GM23338 (cell line): ENCODE measurements at regions not wholly inside any gene's neighbourhood (a gene's known extent, or its start where the extent isn't known, plus 50 kb on each side); places are given as distances from the start of the nearest gene placed in this dataset.
A peak's percentile ranks its signal among the peaks of the same experiment; 100 is the strongest.

Source experiments
- ATAC-seq: fragments of 200-7000 bp; cut with Tn5 transposase; 3 replicates; pipeline ENCODE4 v1.9.1; 2020
- DNase-seq: peaks from one replicate; pipeline ENCODE4 v3.0.0-alpha.2; 2015; ENCODE audit warnings: low spot score
- H2AFZ ChIP-seq: fragments of 200-600 bp; sonication (generic); 2 replicates; pipeline ENCODE4 v1.8.0; 2016; ENCODE audit warnings: antibody characterized with exemption, mild to moderate bottlenecking, moderate library complexity
- H3F3A ChIP-seq: fragments of 200-600 bp; sonication (generic); replicated peaks from 2 replicates; pipeline ENCODE4 v1.8.0; 2017; ENCODE audit warnings: antibody characterized with exemption, mixed run types, low read depth
- H3K27ac ChIP-seq: fragments of 200-600 bp; sonication (generic); 2 replicates; pipeline ENCODE4 v1.6.1; 2016; ENCODE audit warnings: low read depth
- H3K27me3 ChIP-seq: fragments of 200-600 bp; sonication (generic); 2 replicates; pipeline ENCODE4 v1.8.0; 2016; ENCODE audit warnings: mild to moderate bottlenecking, mixed run types, moderate library complexity; ENCODE audit not compliant: insufficient read depth
- H3K36me3 ChIP-seq: fragments of 200-600 bp; sonication (generic); 2 replicates; pipeline ENCODE4 v1.8.0; 2016; ENCODE audit warnings: mild to moderate bottlenecking; ENCODE audit not compliant: insufficient read depth
- H3K4me1 ChIP-seq: fragments of 200-600 bp; sonication (generic); 2 replicates; pipeline ENCODE4 v1.8.0; 2016; ENCODE audit warnings: mild to moderate bottlenecking, moderate library complexity; ENCODE audit not compliant: insufficient read depth
- H3K4me2 ChIP-seq: fragments of 200-600 bp; sonication (generic); 2 replicates; pipeline ENCODE4 v1.7.1; 2017; ENCODE audit warnings: mixed run types
- H3K4me3 ChIP-seq: fragments of 200-600 bp; sonication (generic); 2 replicates; pipeline ENCODE4 v1.6.1; 2016; ENCODE audit warnings: mixed run types
- H3K79me2 ChIP-seq: fragments of 200-600 bp; sonication (generic); replicated peaks from 2 replicates; pipeline ENCODE4 v1.8.0; 2017; ENCODE audit warnings: mild to moderate bottlenecking; ENCODE audit not compliant: insufficient read depth
- H3K9me2 ChIP-seq: fragments of 200-600 bp; sonication (generic); 2 replicates; pipeline ENCODE4 v1.8.0; 2017; ENCODE audit not compliant: insufficient read depth
- H4K20me1 ChIP-seq: fragments of 200-600 bp; sonication (generic); replicated peaks from 2 replicates; pipeline ENCODE4 v1.8.0; 2017; ENCODE audit warnings: mild to moderate bottlenecking; ENCODE audit not compliant: insufficient read depth
- H3K27ac Mint-ChIP-seq: 2 replicates; pipeline ENCODE4 v1.8.0; 2020; ENCODE audit warnings: inconsistent platforms, mild to moderate bottlenecking, moderate library complexity, mixed read lengths
- H3K27me3 Mint-ChIP-seq: 3 replicates; pipeline ENCODE4 v1.8.0; 2022; ENCODE audit warnings: low read depth, mild to moderate bottlenecking, moderate library complexity, mixed read lengths, inconsistent platforms; ENCODE audit not compliant: insufficient read depth, poor library complexity
- H3K36me3 Mint-ChIP-seq: 3 replicates; pipeline ENCODE4 v1.8.0; 2021; ENCODE audit warnings: low read depth, mild to moderate bottlenecking, inconsistent platforms, moderate library complexity, mixed read lengths
- H3K4me1 Mint-ChIP-seq: 3 replicates; pipeline ENCODE4 v1.8.0; 2020; ENCODE audit warnings: mild to moderate bottlenecking, inconsistent platforms, mixed read lengths
- H3K4me3 Mint-ChIP-seq: 3 replicates; pipeline ENCODE4 v1.8.0; 2021; ENCODE audit warnings: moderate library complexity, mild to moderate bottlenecking, inconsistent platforms, mixed read lengths
- H3K9me3 Mint-ChIP-seq: 3 replicates; pipeline ENCODE4 v1.8.0; 2020; ENCODE audit warnings: moderate library complexity, mild to moderate bottlenecking, inconsistent platforms, mixed read lengths
- EZH2phosphoT487 ChIP-seq: fragments of 200-600 bp; sonication (generic); IDR thresholded peaks from one replicate; pipeline ENCODE4 v1.8.1; 2018; ENCODE audit warnings: antibody characterized with exemption; ENCODE audit not compliant: unreplicated experiment
- POLR2AphosphoS5 ChIP-seq: IDR thresholded peaks from 2 replicates; pipeline ENCODE4 v1.6.1; 2016; ENCODE audit warnings: antibody characterized with exemption, low read depth
- TF ChIP-seq, protein P1 (sequence below): fragments of 250-450 bp; sonication (Bioruptor Pico); IDR thresholded peaks from 2 replicates; pipeline ENCODE4 v1.5.0; 2020; ENCODE audit warnings: mild to moderate bottlenecking, moderate library complexity
- TF ChIP-seq, protein P2 (sequence below), 2 experiments: fragments of 200-600 bp in 1 of 2; sonication (generic) in 1 of 2; conservative IDR thresholded peaks; 2 replicates each; pipeline versions ENCODE4 v1.5.1 to v1.6.1; 2016 to 2017; ENCODE audit warnings: antibody characterized with exemption in 2 of 2, low read depth in 2 of 2, mild to moderate bottlenecking in 2 of 2, moderate library complexity in 1 of 2

DNA sequence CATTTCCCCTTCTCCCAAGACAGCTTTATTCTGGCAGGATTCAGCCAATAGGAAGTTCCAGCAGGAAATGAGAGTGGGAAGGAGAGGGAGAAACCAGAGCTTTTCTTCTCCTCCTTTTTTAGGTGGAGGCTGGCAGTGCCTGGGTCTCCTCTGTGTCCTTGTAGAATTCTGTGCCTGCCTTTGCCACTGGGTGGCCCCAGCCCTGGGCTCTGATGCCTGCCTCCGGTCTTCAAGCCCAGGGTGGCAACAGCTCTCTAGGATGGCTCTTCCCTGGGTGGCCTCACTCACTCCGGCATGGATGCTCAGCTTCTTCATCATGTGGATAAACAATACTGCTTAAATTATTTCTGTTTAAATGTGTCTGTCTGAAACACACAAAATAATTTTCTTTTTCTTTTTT, 694.8 kb downstream of the SEMA5A start:
- Histone ChIP-seq H2AFZ (no peak overlapping the region; the same call in 1 of the 2 replicates), H3K4me2 (no peak overlapping the region), H3K36me3 (no peaks in the 10 kb centered on the region), H3K9me2 (0 out of 2 replicates have a peak, but pooled peaks cover 3% of the 10 kb centered on the region), H4K20me1 (no peaks in the 10 kb centered on the region), H3K4me1 (peaks cover 3% of the 10 kb centered on the region; the same call in 1 of the 2 replicates), H3K79me2 (no peaks in the 10 kb centered on the region), H3K27me3 (no peaks in the 10 kb centered on the region), H3K27ac (no peak overlapping the region), H3F3A (no peaks in the 10 kb centered on the region), H3K4me3 (no peak overlapping the region)
- no peaks in the 10 kb centered on the region for H3K9me3 Mint-ChIP-seq
- H3K36me3 Mint-ChIP-seq = no peaks in the 10 kb centered on the region
- DNase-seq (peak; percentile 44), ATAC-seq (peak; percentile 78)
- H3K4me3 Mint-ChIP-seq = no peak overlapping the region
- no peak overlapping the region for H3K27ac Mint-ChIP-seq
- TF ChIP-seq EZH2phosphoT487 = no peak
- TF ChIP-seq, protein P1, sequence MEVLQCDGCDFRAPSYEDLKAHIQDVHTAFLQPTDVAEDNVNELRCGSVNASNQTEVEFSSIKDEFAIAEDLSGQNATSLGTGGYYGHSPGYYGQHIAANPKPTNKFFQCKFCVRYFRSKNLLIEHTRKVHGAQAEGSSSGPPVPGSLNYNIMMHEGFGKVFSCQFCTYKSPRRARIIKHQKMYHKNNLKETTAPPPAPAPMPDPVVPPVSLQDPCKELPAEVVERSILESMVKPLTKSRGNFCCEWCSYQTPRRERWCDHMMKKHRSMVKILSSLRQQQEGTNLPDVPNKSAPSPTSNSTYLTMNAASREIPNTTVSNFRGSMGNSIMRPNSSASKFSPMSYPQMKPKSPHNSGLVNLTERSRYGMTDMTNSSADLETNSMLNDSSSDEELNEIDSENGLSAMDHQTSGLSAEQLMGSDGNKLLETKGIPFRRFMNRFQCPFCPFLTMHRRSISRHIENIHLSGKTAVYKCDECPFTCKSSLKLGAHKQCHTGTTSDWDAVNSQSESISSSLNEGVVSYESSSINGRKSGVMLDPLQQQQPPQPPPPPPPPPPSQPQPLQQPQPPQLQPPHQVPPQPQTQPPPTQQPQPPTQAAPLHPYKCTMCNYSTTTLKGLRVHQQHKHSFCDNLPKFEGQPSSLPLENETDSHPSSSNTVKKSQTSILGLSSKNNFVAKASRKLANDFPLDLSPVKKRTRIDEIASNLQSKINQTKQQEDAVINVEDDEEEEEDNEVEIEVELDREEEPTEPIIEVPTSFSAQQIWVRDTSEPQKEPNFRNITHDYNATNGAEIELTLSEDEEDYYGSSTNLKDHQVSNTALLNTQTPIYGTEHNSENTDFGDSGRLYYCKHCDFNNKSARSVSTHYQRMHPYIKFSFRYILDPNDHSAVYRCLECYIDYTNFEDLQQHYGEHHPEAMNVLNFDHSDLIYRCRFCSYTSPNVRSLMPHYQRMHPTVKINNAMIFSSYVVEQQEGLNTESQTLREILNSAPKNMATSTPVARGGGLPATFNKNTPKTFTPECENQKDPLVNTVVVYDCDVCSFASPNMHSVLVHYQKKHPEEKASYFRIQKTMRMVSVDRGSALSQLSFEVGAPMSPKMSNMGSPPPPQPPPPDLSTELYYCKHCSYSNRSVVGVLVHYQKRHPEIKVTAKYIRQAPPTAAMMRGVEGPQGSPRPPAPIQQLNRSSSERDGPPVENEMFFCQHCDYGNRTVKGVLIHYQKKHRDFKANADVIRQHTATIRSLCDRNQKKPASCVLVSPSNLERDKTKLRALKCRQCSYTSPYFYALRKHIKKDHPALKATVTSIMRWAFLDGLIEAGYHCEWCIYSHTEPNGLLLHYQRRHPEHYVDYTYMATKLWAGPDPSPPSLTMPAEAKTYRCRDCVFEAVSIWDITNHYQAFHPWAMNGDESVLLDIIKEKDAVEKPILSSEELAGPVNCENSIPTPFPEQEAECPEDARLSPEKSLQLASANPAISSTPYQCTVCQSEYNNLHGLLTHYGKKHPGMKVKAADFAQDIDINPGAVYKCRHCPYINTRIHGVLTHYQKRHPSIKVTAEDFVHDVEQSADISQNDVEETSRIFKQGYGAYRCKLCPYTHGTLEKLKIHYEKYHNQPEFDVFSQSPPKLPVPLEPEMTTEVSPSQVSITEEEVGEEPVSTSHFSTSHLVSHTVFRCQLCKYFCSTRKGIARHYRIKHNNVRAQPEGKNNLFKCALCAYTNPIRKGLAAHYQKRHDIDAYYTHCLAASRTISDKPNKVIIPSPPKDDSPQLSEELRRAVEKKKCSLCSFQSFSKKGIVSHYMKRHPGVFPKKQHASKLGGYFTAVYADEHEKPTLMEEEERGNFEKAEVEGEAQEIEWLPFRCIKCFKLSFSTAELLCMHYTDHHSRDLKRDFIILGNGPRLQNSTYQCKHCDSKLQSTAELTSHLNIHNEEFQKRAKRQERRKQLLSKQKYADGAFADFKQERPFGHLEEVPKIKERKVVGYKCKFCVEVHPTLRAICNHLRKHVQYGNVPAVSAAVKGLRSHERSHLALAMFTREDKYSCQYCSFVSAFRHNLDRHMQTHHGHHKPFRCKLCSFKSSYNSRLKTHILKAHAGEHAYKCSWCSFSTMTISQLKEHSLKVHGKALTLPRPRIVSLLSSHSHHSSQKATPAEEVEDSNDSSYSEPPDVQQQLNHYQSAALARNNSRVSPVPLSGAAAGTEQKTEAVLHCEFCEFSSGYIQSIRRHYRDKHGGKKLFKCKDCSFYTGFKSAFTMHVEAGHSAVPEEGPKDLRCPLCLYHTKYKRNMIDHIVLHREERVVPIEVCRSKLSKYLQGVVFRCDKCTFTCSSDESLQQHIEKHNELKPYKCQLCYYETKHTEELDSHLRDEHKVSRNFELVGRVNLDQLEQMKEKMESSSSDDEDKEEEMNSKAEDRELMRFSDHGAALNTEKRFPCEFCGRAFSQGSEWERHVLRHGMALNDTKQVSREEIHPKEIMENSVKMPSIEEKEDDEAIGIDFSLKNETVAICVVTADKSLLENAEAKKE (CRISPR knock-in tag) = no peak
- TF ChIP-seq, protein P2, sequence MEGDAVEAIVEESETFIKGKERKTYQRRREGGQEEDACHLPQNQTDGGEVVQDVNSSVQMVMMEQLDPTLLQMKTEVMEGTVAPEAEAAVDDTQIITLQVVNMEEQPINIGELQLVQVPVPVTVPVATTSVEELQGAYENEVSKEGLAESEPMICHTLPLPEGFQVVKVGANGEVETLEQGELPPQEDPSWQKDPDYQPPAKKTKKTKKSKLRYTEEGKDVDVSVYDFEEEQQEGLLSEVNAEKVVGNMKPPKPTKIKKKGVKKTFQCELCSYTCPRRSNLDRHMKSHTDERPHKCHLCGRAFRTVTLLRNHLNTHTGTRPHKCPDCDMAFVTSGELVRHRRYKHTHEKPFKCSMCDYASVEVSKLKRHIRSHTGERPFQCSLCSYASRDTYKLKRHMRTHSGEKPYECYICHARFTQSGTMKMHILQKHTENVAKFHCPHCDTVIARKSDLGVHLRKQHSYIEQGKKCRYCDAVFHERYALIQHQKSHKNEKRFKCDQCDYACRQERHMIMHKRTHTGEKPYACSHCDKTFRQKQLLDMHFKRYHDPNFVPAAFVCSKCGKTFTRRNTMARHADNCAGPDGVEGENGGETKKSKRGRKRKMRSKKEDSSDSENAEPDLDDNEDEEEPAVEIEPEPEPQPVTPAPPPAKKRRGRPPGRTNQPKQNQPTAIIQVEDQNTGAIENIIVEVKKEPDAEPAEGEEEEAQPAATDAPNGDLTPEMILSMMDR (conservative IDR thresholded peaks at IDR 0.05; ENCODE audit: low read depth in 2 of 2) = peak; percentile 14 to 45; a peak in 2 of 4 replicates
- TF ChIP-seq POLR2AphosphoS5 = no peak
- peaks cover 3% of the 10 kb centered on the region for H3K27me3 Mint-ChIP-seq
- peaks cover 14% of the 10 kb centered on the region; the same call in 2 of the 3 replicates for H3K4me1 Mint-ChIP-seq
